Smooth muscle cell (in vitro differentiated cells): ENCODE measurements at regions not wholly inside any gene's neighbourhood (a gene's known extent, or its start where the extent isn't known, plus 50 kb on each side); places are given as distances from the start of the nearest gene placed in this dataset.
"Not testable (repeated sequence)": the region's sequence is repeated elsewhere in the genome, so short reads cannot be mapped to it uniquely, and the experiment has no call there.

ENCODE experiments used
- DNase-seq: peaks from one replicate; lab custom pipeline; 2025; ENCODE audit not compliant: unreplicated experiment; lab: John Stamatoyannopoulos, UW
- H2AFZ ChIP-seq: fragments of 200-600 bp; sonication (generic); 2 replicates; pipeline ENCODE4 v1.6.0; 2016; ENCODE audit warnings: antibody characterized with exemption, low read depth, mild to moderate bottlenecking
- H3F3A ChIP-seq: fragments of 200-600 bp; sonication (generic); 2 replicates; pipeline ENCODE4 v1.6.0; 2017; ENCODE audit warnings: antibody characterized with exemption, low read depth
- H3K27ac ChIP-seq: fragments of 200-600 bp; sonication (generic); 2 replicates; pipeline ENCODE4 v1.5.1; 2016; ENCODE audit warnings: low read depth, mild to moderate bottlenecking
- H3K27me3 ChIP-seq: fragments of 200-600 bp; sonication (generic); 2 replicates; pipeline ENCODE4 v1.6.1; 2016; ENCODE audit warnings: low read depth, mild to moderate bottlenecking
- H3K36me3 ChIP-seq: fragments of 200-600 bp; sonication (generic); 2 replicates; pipeline ENCODE4 v1.5.1; 2016; ENCODE audit warnings: low read depth
- H3K4me1 ChIP-seq: fragments of 200-600 bp; sonication (generic); 2 replicates; pipeline ENCODE4 v1.5.1; 2016; ENCODE audit warnings: low read depth
- H3K4me2 ChIP-seq: fragments of 200-600 bp; sonication (generic); 2 replicates; pipeline ENCODE4 v1.6.0; 2016; ENCODE audit warnings: mild to moderate bottlenecking
- H3K4me3 ChIP-seq: fragments of 200-600 bp; sonication (generic); 2 replicates; pipeline ENCODE4 v1.5.1; 2016; ENCODE audit warnings: mild to moderate bottlenecking
- H3K79me2 ChIP-seq: fragments of 200-600 bp; sonication (generic); 2 replicates; pipeline ENCODE4 v1.6.0; 2016; ENCODE audit warnings: low read depth, mild to moderate bottlenecking
- H3K9ac ChIP-seq: fragments of 200-600 bp; sonication (generic); 2 replicates; pipeline ENCODE4 v1.6.0; 2016; ENCODE audit warnings: low read depth
- H3K9me3 ChIP-seq: fragments of 200-600 bp; sonication (generic); replicated peaks from 2 replicates; pipeline ENCODE4 v1.5.1; 2016; ENCODE audit warnings: low read depth
- H4K20me1 ChIP-seq: fragments of 200-600 bp; sonication (generic); 2 replicates; pipeline ENCODE4 v1.6.0; 2016; ENCODE audit warnings: low read depth
- CTCF ChIP-seq: fragments of 200-600 bp; sonication (generic); IDR thresholded peaks from 2 replicates; pipeline ENCODE4 v1.5.1; 2017; ENCODE audit warnings: borderline replicate concordance, mild to moderate bottlenecking, antibody characterized with exemption; ENCODE audit not compliant: insufficient read depth, poor library complexity, severe bottlenecking
- WGBS: methylation state at CpG from one replicate; pipeline ENCODE4 v1.1.7; 2016; ENCODE audit warnings: low lambda C conversion rate; 5-methylcytosine and 5-hydroxymethylcytosine counted together

GRCh38 chr17:56000411-56000810, 152.9 kb upstream of the ANKFN1 start:
- Histone ChIP-seq H3K9me3 (no peaks in the 10 kb centered on the region), H3K4me3 (no peak overlapping the region), H3K9ac (no peak overlapping the region), H3K4me2 (no peak overlapping the region), H2AFZ (no peak overlapping the region), H3K4me1 (no peaks in the 10 kb centered on the region), H3F3A (no peaks in the 10 kb centered on the region), H4K20me1 (no peaks in the 10 kb centered on the region), H3K79me2 (no peaks in the 10 kb centered on the region), H3K36me3 (no peaks in the 10 kb centered on the region), H3K27ac (no peak overlapping the region), H3K27me3 (no peaks in the 10 kb centered on the region)
- 97% methylated on average over 3 of the region's 3 CpGs for WGBS
- DNase-seq: no peak
- TF ChIP-seq CTCF: no peak

GRCh38 chr17:56002656-56003055, 150.6 kb upstream of the ANKFN1 start:
- WGBS: 91% methylated on average over 8 of the region's 8 CpGs
- H3F3A ChIP-seq, H3K4me2 ChIP-seq, H3K4me3 ChIP-seq, H3K27ac ChIP-seq, H3K27me3 ChIP-seq, DNase-seq, H3K9ac ChIP-seq, H4K20me1 ChIP-seq, H3K9me3 ChIP-seq, H3K79me2 ChIP-seq, H3K36me3 ChIP-seq, H3K4me1 ChIP-seq, H2AFZ ChIP-seq: not testable (repeated sequence)

- no peak for DNase-seq
- H3K4me2 ChIP-seq: no peak overlapping the region
- no peaks in the 10 kb centered on the region for H3K9me3 ChIP-seq
- no peaks in the 10 kb centered on the region for H3F3A ChIP-seq
- 78% methylated on average over 5 of the region's 5 CpGs for WGBS
- H3K4me3 ChIP-seq: no peak overlapping the region
- peaks cover 6% of the 10 kb centered on the region for H3K4me1 ChIP-seq
- H3K9ac ChIP-seq: no peak overlapping the region
- H3K27ac ChIP-seq: no peak overlapping the region
- TF ChIP-seq CTCF: no peak
- no peaks in the 10 kb centered on the region for H4K20me1 ChIP-seq
- no peak overlapping the region for H2AFZ ChIP-seq
- H3K27me3 ChIP-seq: peaks cover under 1% of the 10 kb centered on the region
- no peaks in the 10 kb centered on the region for H3K79me2 ChIP-seq
- no peaks in the 10 kb centered on the region for H3K36me3 ChIP-seq
Observed at GRCh38 chr17:56009795-56010651, 143.3 kb upstream of the ANKFN1 start.

GRCh38 chr17:56011406-56012131, 141.7 kb upstream of the ANKFN1 start:
- Histone ChIP-seq H3K4me1 (peaks cover 6% of the 10 kb centered on the region), H3K79me2 (no peaks in the 10 kb centered on the region), H3K36me3 (no peaks in the 10 kb centered on the region), H3K4me2 (no peak overlapping the region), H3F3A (no peaks in the 10 kb centered on the region), H3K9me3 (no peaks in the 10 kb centered on the region), H3K4me3 (no peak overlapping the region), H4K20me1 (no peaks in the 10 kb centered on the region), H3K9ac (no peak overlapping the region), H2AFZ (no peak overlapping the region), H3K27me3 (peaks cover 8% of the 10 kb centered on the region), H3K27ac (no peak overlapping the region)
- DNase-seq: no peak
- TF ChIP-seq CTCF: no peak
- WGBS: 80% methylated on average over 4 of the region's 4 CpGs
